H9 (cell line): ENCODE measurements at regions not wholly inside any gene's neighbourhood (a gene's known extent, or its start where the extent isn't known, plus 50 kb on each side); places are given as distances from the start of the nearest gene placed in this dataset.

Experiments used
- DNase-seq: peaks from one replicate; pipeline ENCODE4 v3.0.0-alpha.2; 2017
- H2AFZ ChIP-seq: one replicate; pipeline ENCODE4 v1.6.1; 2013; ENCODE audit warnings: mild to moderate bottlenecking, low read length, control low read depth, moderate library complexity
- H2AK5ac ChIP-seq: 2 replicates; pipeline ENCODE4 v1.6.1; 2013; ENCODE audit warnings: low read length, control low read depth, mixed read lengths; ENCODE audit not compliant: insufficient read length
- H2BK120ac ChIP-seq: one replicate; pipeline ENCODE4 v1.6.1; 2013; ENCODE audit warnings: low read depth, mild to moderate bottlenecking, low read length, control low read depth, inconsistent platforms; ENCODE audit not compliant: poor library complexity, severe bottlenecking
- H2BK12ac ChIP-seq: 2 replicates; pipeline ENCODE4 v1.6.1; 2013; ENCODE audit warnings: low read length, control low read depth, mixed read lengths, low read depth; ENCODE audit not compliant: insufficient read length
- H2BK15ac ChIP-seq: 2 replicates; pipeline ENCODE4 v1.6.1; 2013; ENCODE audit warnings: low read depth, low read length, control low read depth
- H2BK20ac ChIP-seq: one replicate; pipeline ENCODE4 v1.6.1; 2013; ENCODE audit warnings: low read depth, mild to moderate bottlenecking, low read length, control low read depth, inconsistent platforms; ENCODE audit not compliant: poor library complexity, severe bottlenecking
- H2BK5ac ChIP-seq: 2 replicates; pipeline ENCODE4 v1.6.1; 2013; ENCODE audit warnings: low read length, control low read depth, mixed read lengths; ENCODE audit not compliant: insufficient read length
- H3K14ac ChIP-seq: 2 replicates; pipeline ENCODE4 v1.6.1; 2013; ENCODE audit warnings: low read length, control low read depth; ENCODE audit not compliant: insufficient read depth
- H3K18ac ChIP-seq: 2 replicates; pipeline ENCODE4 v1.6.1; 2013; ENCODE audit warnings: low read depth, mild to moderate bottlenecking, mixed read lengths, low read length, control low read depth; ENCODE audit not compliant: insufficient read length
- H3K23ac ChIP-seq: 2 replicates; pipeline ENCODE4 v1.6.1; 2013; ENCODE audit warnings: low read length, control low read depth, mixed read lengths, low read depth; ENCODE audit not compliant: insufficient read length
- H3K23me2 ChIP-seq: 2 replicates; pipeline ENCODE4 v1.6.1; 2013; ENCODE audit warnings: low read depth, mild to moderate bottlenecking, mixed read lengths, low read length, control low read depth; ENCODE audit not compliant: insufficient read length, poor library complexity, severe bottlenecking
- H3K27ac ChIP-seq: 2 replicates; pipeline ENCODE4 v1.5.1; 2013; ENCODE audit warnings: low read length, control low read depth, mixed read lengths, low read depth; ENCODE audit not compliant: insufficient read length
- H3K27me3 ChIP-seq: 2 replicates; pipeline ENCODE4 v1.6.1; 2013; ENCODE audit warnings: low read length, control low read depth, inconsistent platforms; ENCODE audit not compliant: insufficient read depth
- H3K4ac ChIP-seq: 2 replicates; pipeline ENCODE4 v1.6.1; 2013; ENCODE audit warnings: low read depth, mild to moderate bottlenecking, control low read depth, inconsistent platforms, low read length, moderate library complexity
- H3K4me1 ChIP-seq: 2 replicates; pipeline ENCODE4 v1.6.1; 2013; ENCODE audit warnings: low read length, control low read depth, inconsistent platforms; ENCODE audit not compliant: insufficient read depth
- H3K4me2 ChIP-seq: 2 replicates; pipeline ENCODE4 v1.6.1; 2013; ENCODE audit warnings: low read length, control low read depth, mixed read lengths; ENCODE audit not compliant: insufficient read length, insufficient read depth
- H3K56ac ChIP-seq: 2 replicates; pipeline ENCODE4 v1.6.1; 2013; ENCODE audit warnings: low read depth, mild to moderate bottlenecking, mixed read lengths, low read length, control low read depth; ENCODE audit not compliant: insufficient read length
- H3K79me1 ChIP-seq: 2 replicates; pipeline ENCODE4 v1.6.1; 2013; ENCODE audit warnings: low read depth, mild to moderate bottlenecking, moderate library complexity, low read length, control low read depth, inconsistent platforms; ENCODE audit not compliant: insufficient read depth, poor library complexity, severe bottlenecking
- H3K79me2 ChIP-seq: 2 replicates; pipeline ENCODE4 v1.6.1; 2013; ENCODE audit warnings: low read length, control low read depth, inconsistent platforms; ENCODE audit not compliant: insufficient read depth
- H3K9ac ChIP-seq: 2 replicates; pipeline ENCODE4 v1.6.1; 2013; ENCODE audit warnings: low read length, control low read depth, mixed read lengths; ENCODE audit not compliant: insufficient read length; ENCODE audit errors: extremely low read depth
- H3K9me3 ChIP-seq: one replicate; pipeline ENCODE4 v1.6.1; 2013; ENCODE audit warnings: low read depth, low read length, inconsistent platforms; ENCODE audit not compliant: control insufficient read depth
- H3T11ph ChIP-seq: one replicate; pipeline ENCODE4 v1.6.1; 2013; ENCODE audit warnings: mild to moderate bottlenecking, low read length, control low read depth, inconsistent platforms
- H4K20me1 ChIP-seq: one replicate; pipeline ENCODE4 v1.6.1; 2013; ENCODE audit not compliant: control insufficient read depth, insufficient read length, insufficient read depth
- H4K5ac ChIP-seq: 2 replicates; pipeline ENCODE4 v1.6.1; 2013; ENCODE audit warnings: low read depth, mild to moderate bottlenecking, mixed read lengths, low read length, control low read depth; ENCODE audit not compliant: insufficient read length
- H4K8ac ChIP-seq: replicated peaks from 2 replicates; pipeline ENCODE4 v1.6.1; 2013; ENCODE audit warnings: low read length, control low read depth, mixed read lengths, low read depth; ENCODE audit not compliant: insufficient read length
- H4K91ac ChIP-seq: 2 replicates; pipeline ENCODE4 v1.6.1; 2013; ENCODE audit warnings: low read depth, mild to moderate bottlenecking, moderate library complexity, mixed read lengths, low read length, control low read depth; ENCODE audit not compliant: insufficient read length
- H3K27ac Mint-ChIP-seq, 3 experiments: 2 replicates in 2 of 3; 3 replicates in 1 of 3; pipeline ENCODE4 v1.8.0; 2020 to 2021; ENCODE audit warnings: mixed read lengths in 3 of 3, mild to moderate bottlenecking in 1 of 3, moderate library complexity in 1 of 3
- H3K27me3 Mint-ChIP-seq: 2 replicates; pipeline ENCODE4 v1.8.0; 2021; ENCODE audit warnings: low read depth, mild to moderate bottlenecking, moderate library complexity, mixed read lengths
- H3K36me3 Mint-ChIP-seq, 3 experiments: 2 replicates in 2 of 3; 3 replicates in 1 of 3; pipeline ENCODE4 v1.8.0; 2020 to 2021; ENCODE audit warnings: low read depth in 3 of 3, mixed read lengths in 3 of 3; ENCODE audit not compliant: insufficient read depth in 1 of 3
- H3K4me1 Mint-ChIP-seq, 2 experiments: 2 replicates each; pipeline ENCODE4 v1.8.0; 2020; ENCODE audit warnings: mixed read lengths in 2 of 2
- H3K4me3 Mint-ChIP-seq, 2 experiments: 2 replicates in 1 of 2; 3 replicates in 1 of 2; pipeline ENCODE4 v1.8.0; 2020 to 2021; ENCODE audit warnings: mild to moderate bottlenecking in 2 of 2, mixed read lengths in 2 of 2, moderate library complexity in 1 of 2
- H3K9me3 Mint-ChIP-seq, 2 experiments: 2 replicates in 1 of 2; 3 replicates in 1 of 2; pipeline ENCODE4 v1.8.0; 2020; ENCODE audit warnings: mild to moderate bottlenecking in 2 of 2, mixed read lengths in 2 of 2, moderate library complexity in 1 of 2
- CTCF ChIP-seq: fragments of 200-600 bp; sonication (generic); conservative IDR thresholded peaks from 3 replicates; pipeline ENCODE4 v1.8.0; 2021; ENCODE audit warnings: antibody characterized with exemption, mild to moderate bottlenecking

- no peak overlapping the region for H2BK20ac ChIP-seq
- H3K79me1 ChIP-seq = no peaks in the 10 kb centered on the region
- no peak overlapping the region for H4K5ac ChIP-seq
- Mint-ChIP-seq H3K4me3 (no peak overlapping the region), H3K4me1 (no peaks in the 10 kb centered on the region), H3K27ac (no peak overlapping the region), H3K9me3 (peaks cover 4 to 5% of the 10 kb centered on the region in 2 experiments; a peak in 3 of 5 replicates), H3K27me3 (no peaks in the 10 kb centered on the region), H3K36me3 (no peaks in the 10 kb centered on the region)
- no peak overlapping the region for H4K91ac ChIP-seq
- no peak for DNase-seq
- no peak overlapping the region for H3K9ac ChIP-seq
- H4K20me1 ChIP-seq = no peaks in the 10 kb centered on the region
- H3K56ac ChIP-seq = no peak overlapping the region
- H3K9me3 ChIP-seq = no peaks in the 10 kb centered on the region
- no peak overlapping the region for H4K8ac ChIP-seq
- no peak overlapping the region for H2BK15ac ChIP-seq
- no peak overlapping the region for H2BK5ac ChIP-seq
- no peak overlapping the region for H2BK12ac ChIP-seq
- H3K4me1 ChIP-seq = no peaks in the 10 kb centered on the region
- H3K79me2 ChIP-seq = no peaks in the 10 kb centered on the region
- no peak overlapping the region for H3K4me2 ChIP-seq
- TF ChIP-seq CTCF = no peak
- H3K4ac ChIP-seq = no peak overlapping the region
- H2BK120ac ChIP-seq = no peak overlapping the region
- H2AFZ ChIP-seq = no peak overlapping the region
- H2AK5ac ChIP-seq = no peak overlapping the region
- no peak overlapping the region for H3T11ph ChIP-seq
- H3K23me2 ChIP-seq = no peaks in the 10 kb centered on the region
- H3K27me3 ChIP-seq = no peaks in the 10 kb centered on the region
- no peak overlapping the region for H3K18ac ChIP-seq
- no peak overlapping the region for H3K27ac ChIP-seq
- no peak overlapping the region for H3K14ac ChIP-seq
- H3K23ac ChIP-seq = no peak overlapping the region
Measured at GRCh38 chr2:210997373-210997772, 441.0 kb downstream of the CPS1 start.
